Activated naive CD4-positive, alpha-beta T cell treated with anti-CD3 and anti-CD28 coated beads, Interleukin-2, amount 10 ng/mL, durations not matched to agents 7 days and 5 days (primary cell): ENCODE measurements at regions not wholly inside any gene's neighbourhood (a gene's known extent, or its start where the extent isn't known, plus 50 kb on each side); places are given as distances from the start of the nearest gene placed in this dataset.
"Not testable (repeated sequence)": the region's sequence is repeated elsewhere in the genome, so short reads cannot be mapped to it uniquely, and the experiment has no call there.

Experiments used
- CTCF ChIA-PET: fragments of 350-600 bp; sonication (Branson Sonifier 250); formaldehyde crosslinking; loops from one replicate; lab custom pipeline; 2021; ENCODE audit warnings: antibody characterized with exemption; lab: Charles Lee
- DNase-seq: peaks from one replicate; pipeline ENCODE4 v3.0.0-alpha.2; 2020
- H3K27ac Mint-ChIP-seq: one replicate; pipeline ENCODE4 v1.8.0; 2021; ENCODE audit warnings: mild to moderate bottlenecking, moderate library complexity, mixed read lengths
- H3K27me3 Mint-ChIP-seq: one replicate; pipeline ENCODE4 v1.8.0; 2021; ENCODE audit warnings: mild to moderate bottlenecking, mixed read lengths
- H3K36me3 Mint-ChIP-seq: one replicate; pipeline ENCODE4 v1.8.0; 2021; ENCODE audit warnings: mixed read lengths
- H3K4me1 Mint-ChIP-seq: one replicate; pipeline ENCODE4 v1.8.0; 2021; ENCODE audit warnings: mixed read lengths
- H3K4me3 Mint-ChIP-seq: one replicate; pipeline ENCODE4 v1.8.0; 2021; ENCODE audit warnings: mild to moderate bottlenecking, moderate library complexity, mixed read lengths
- H3K9me3 Mint-ChIP-seq: one replicate; pipeline ENCODE4 v1.8.0; 2021; ENCODE audit warnings: mixed read lengths

- H3K36me3 Mint-ChIP-seq = no peaks in the 10 kb centered on the region
- no peak overlapping the region for H3K4me3 Mint-ChIP-seq
- no peak for DNase-seq
- H3K27me3 Mint-ChIP-seq = no peaks in the 10 kb centered on the region
- H3K9me3 Mint-ChIP-seq = no peaks in the 10 kb centered on the region
- CTCF ChIA-PET = no interaction called here
- H3K4me1 Mint-ChIP-seq = no peaks in the 10 kb centered on the region
- no peak overlapping the region for H3K27ac Mint-ChIP-seq
Measured at GRCh38 chr9:7665874-7666273, 133.7 kb downstream of the DMAC1 start.

GRCh38 chr9:7659766-7660165 lies 139.8 kb downstream of the DMAC1 start:
- H3K36me3 Mint-ChIP-seq = no peaks in the 10 kb centered on the region
- CTCF ChIA-PET = interaction anchor here (2.1 kb wide), 1 partner anchor 89 kb away, joined by 12 read pairs; no protein-coding TSS in a partner anchor
- H3K4me3 Mint-ChIP-seq = no peak overlapping the region
- DNase-seq = no peak
- no peaks in the 10 kb centered on the region for H3K9me3 Mint-ChIP-seq
- no peak overlapping the region for H3K27ac Mint-ChIP-seq
- H3K4me1 Mint-ChIP-seq = no peaks in the 10 kb centered on the region
- no peaks in the 10 kb centered on the region for H3K27me3 Mint-ChIP-seq

DNA sequence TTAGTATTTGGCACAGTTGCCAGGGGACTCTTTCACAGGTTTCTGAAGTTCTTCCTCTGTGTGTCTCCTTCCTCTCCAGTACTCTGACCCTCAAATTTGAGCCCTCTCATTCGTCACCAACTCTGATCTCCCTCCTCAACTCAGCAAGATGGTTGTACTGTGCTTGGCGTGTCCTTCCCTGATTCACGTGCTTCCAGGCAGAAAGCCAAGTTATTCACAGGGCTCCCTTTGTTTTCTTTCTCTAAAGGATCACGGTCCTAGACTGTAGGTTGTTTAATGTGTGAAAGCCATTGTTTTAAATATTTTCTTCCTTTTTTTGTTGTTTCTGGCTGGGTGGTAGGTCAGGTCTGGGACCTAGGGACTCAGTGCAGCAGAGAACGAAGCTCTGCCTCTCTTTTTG lies 142.9 kb downstream of the DMAC1 start:
- Mint-ChIP-seq H3K27me3 (no peaks in the 10 kb centered on the region), H3K9me3 (no peaks in the 10 kb centered on the region), H3K4me3 (no peak overlapping the region), H3K27ac (no peak overlapping the region), H3K36me3 (no peaks in the 10 kb centered on the region), H3K4me1 (peaks cover 10% of the 10 kb centered on the region)
- DNase-seq = no peak
- CTCF ChIA-PET = interaction anchor here (2.0 to 2.1 kb wide), 2 partner anchors 86 to 604 kb away, joined by 5 to 7 read pairs; no protein-coding TSS in a partner anchor

DNA sequence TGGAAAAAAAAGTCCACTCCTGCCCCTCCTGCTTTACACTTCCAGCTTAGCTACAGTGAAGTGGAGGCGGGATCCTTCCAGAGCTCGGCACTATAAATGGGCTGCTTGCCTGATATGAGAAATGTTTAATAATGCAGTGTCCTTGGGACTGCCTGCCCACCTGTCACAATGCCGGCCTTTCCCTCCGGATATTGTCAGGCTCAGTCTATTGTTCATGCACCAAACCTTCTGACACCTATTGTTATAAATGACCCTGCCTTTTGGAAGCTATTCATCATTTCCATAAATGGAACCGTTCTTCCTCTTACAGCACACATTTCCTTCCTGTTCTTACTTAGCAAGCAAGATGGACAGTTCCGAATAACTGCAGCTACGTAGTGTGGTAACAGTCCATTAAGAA lies 146.3 kb downstream of the DMAC1 start:
- CTCF ChIA-PET = no interaction called here

GRCh38 chr9:7640231-7640630 lies 159.3 kb downstream of the DMAC1 start:
- H3K4me3 Mint-ChIP-seq = no peak overlapping the region
- no peaks in the 10 kb centered on the region for H3K4me1 Mint-ChIP-seq
- no peaks in the 10 kb centered on the region for H3K36me3 Mint-ChIP-seq
- peaks cover 8% of the 10 kb centered on the region for H3K27me3 Mint-ChIP-seq
- DNase-seq = no peak
- CTCF ChIA-PET = no interaction called here
- H3K27ac Mint-ChIP-seq = no peak overlapping the region
- H3K9me3 Mint-ChIP-seq = peaks cover 5% of the 10 kb centered on the region

More for the DNA sequence above, 146.3 kb downstream of the DMAC1 start:
- Mint-ChIP-seq H3K4me1 (peaks cover 10% of the 10 kb centered on the region), H3K36me3 (no peaks in the 10 kb centered on the region), H3K9me3 (no peaks in the 10 kb centered on the region), H3K4me3 (no peak overlapping the region), H3K27ac (no peak overlapping the region), H3K27me3 (no peaks in the 10 kb centered on the region)
- DNase-seq = no peak

- no peak overlapping the region for H3K4me3 Mint-ChIP-seq
- H3K4me1 Mint-ChIP-seq = no peaks in the 10 kb centered on the region
- H3K9me3 Mint-ChIP-seq = peaks cover 3% of the 10 kb centered on the region
- no peak overlapping the region for H3K27ac Mint-ChIP-seq
- CTCF ChIA-PET = no interaction called here
- peaks cover 8% of the 10 kb centered on the region for H3K27me3 Mint-ChIP-seq
- H3K36me3 Mint-ChIP-seq = no peaks in the 10 kb centered on the region
- no peak for DNase-seq
Measured at GRCh38 chr9:7639471-7639870, 160.1 kb downstream of the DMAC1 start.

GRCh38 chr9:7636838-7637467 lies 162.6 kb downstream of the DMAC1 start:
- CTCF ChIA-PET = no interaction called here

DNA sequence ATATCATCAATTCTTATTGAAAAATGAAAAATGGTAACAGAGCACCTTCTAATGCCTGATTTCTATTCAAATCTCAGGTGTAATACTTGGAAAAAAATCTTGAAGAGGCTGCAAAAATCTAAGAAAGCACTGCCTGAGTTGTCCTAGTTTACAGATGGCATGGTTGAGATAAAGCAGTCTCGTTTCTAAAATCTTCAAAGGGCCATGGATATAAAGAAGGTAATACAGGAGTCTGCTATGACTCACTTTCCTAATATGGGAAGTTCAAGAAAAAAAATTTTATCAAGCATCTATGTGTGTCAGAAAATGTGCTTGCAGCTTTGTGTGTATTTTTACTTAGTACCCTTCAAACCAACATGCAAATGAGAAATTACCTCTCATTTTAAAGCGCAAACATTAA lies 163.3 kb downstream of the DMAC1 start:
- H3K36me3 Mint-ChIP-seq = peaks cover 3% of the 10 kb centered on the region
- peaks cover 8% of the 10 kb centered on the region for H3K27me3 Mint-ChIP-seq
- no peak overlapping the region for H3K4me3 Mint-ChIP-seq
- no peak for DNase-seq
- H3K27ac Mint-ChIP-seq = no peak overlapping the region
- H3K4me1 Mint-ChIP-seq = no peaks in the 10 kb centered on the region
- peaks cover 10% of the 10 kb centered on the region for H3K9me3 Mint-ChIP-seq
- CTCF ChIA-PET = no interaction called here

More at GRCh38 chr9:7636838-7637467, 162.6 kb downstream of the DMAC1 start:
- Mint-ChIP-seq H3K27me3 (peaks cover 8% of the 10 kb centered on the region), H3K4me3 (no peak overlapping the region), H3K27ac (no peak overlapping the region), H3K9me3 (peaks cover 5% of the 10 kb centered on the region), H3K36me3 (peaks cover 3% of the 10 kb centered on the region), H3K4me1 (no peaks in the 10 kb centered on the region)
- DNase-seq = no peak

DNA sequence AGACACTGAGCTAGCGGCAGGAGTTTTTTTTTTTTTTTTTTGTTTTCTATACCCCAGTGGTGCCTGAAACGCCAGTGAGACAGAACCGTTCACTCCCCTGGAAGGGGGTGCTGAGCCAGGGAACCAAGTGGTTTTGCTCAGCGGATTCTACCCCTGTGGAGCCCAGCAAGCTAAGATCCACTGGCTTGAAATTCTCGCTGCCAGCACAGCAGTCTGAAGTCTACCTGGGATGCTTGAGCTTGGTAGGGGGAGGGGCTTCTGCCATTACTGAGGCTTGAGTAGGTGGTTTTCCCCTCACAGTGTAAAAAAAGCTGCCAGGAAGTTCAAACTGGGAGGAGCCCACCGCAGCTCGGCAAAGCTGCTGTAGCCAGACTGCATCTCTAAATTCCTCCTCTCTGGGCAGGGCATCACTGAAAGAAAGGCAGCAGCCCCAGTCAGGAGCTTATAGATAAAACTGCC lies 173.0 kb downstream of the DMAC1 start:
- peaks cover 53% of the 10 kb centered on the region for H3K9me3 Mint-ChIP-seq
- CTCF ChIA-PET = interaction anchor here (0.7 kb wide), 1 partner anchor 57 kb away, joined by 3 read pairs; no protein-coding TSS in a partner anchor
- peaks cover 47% of the 10 kb centered on the region for H3K36me3 Mint-ChIP-seq

DNA sequence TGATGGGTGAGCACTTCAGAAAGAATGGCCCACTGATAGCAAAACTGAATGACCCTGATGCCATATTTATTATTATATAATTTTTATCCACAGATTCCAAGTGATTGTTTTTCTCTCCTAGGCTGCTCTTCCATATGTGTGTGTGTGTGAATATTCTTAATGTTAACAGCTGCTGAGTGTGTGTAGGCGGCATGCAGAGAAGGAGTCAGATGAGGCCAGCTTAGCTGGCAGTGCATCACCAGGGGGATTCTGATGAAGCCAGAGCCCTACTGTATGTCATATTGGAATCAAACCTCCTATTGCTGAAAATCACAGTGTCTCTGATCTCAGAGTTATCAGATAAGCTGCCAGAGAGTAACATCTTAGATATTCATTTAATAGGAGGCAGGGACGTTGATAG lies 177.1 kb downstream of the DMAC1 start:
- H3K4me3 Mint-ChIP-seq = no peak overlapping the region
- H3K4me1 Mint-ChIP-seq = peaks cover 23% of the 10 kb centered on the region
- H3K36me3 Mint-ChIP-seq = peaks cover 18% of the 10 kb centered on the region
- CTCF ChIA-PET = no interaction called here
- DNase-seq = no peak
- H3K9me3 Mint-ChIP-seq = peaks cover 20% of the 10 kb centered on the region
- no peaks in the 10 kb centered on the region for H3K27me3 Mint-ChIP-seq
- no peak overlapping the region for H3K27ac Mint-ChIP-seq

More for the DNA sequence above, 173.0 kb downstream of the DMAC1 start:
- peak overlapping the region; percentile 32 for H3K4me3 Mint-ChIP-seq
- peaks cover 32% of the 10 kb centered on the region for H3K4me1 Mint-ChIP-seq
- peak; percentile 84 for DNase-seq
- peak overlapping the region; percentile 87 for H3K27ac Mint-ChIP-seq
- H3K27me3 Mint-ChIP-seq = not testable (repeated sequence)

DNA sequence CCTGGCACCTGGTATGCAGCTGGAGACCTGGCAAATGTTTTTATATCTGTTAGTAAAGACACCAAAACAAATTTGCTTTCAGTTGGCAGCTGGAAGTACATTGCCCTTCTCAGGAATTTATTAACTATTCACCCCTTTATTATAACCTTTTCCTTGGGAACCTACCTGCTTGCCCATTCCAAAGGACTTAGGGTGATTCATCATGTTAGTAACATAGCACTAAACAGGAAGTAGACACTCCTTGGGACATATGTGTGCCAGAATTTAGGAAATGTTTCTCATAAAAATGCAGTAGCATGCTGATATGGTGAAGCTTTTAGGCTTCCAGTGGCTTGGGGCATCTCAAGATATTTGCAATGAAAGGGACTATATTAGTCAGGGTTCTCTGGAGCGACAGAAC lies 184.2 kb downstream of the DMAC1 start:
- Mint-ChIP-seq H3K4me1 (peaks cover 44% of the 10 kb centered on the region), H3K27me3 (no peaks in the 10 kb centered on the region), H3K9me3 (peaks cover 7% of the 10 kb centered on the region), H3K4me3 (no peak overlapping the region), H3K27ac (no peak overlapping the region), H3K36me3 (peaks cover 5% of the 10 kb centered on the region)
- CTCF ChIA-PET = interaction anchor here (1.5 kb wide), 1 partner anchor 45 kb away, joined by 6 read pairs; no protein-coding TSS in a partner anchor
- no peak for DNase-seq

GRCh38 chr9:7613931-7614330 lies 185.6 kb downstream of the DMAC1 start:
- H3K27ac Mint-ChIP-seq = peak overlapping the region; percentile 71

GRCh38 chr9:7608261-7608660 lies 191.3 kb downstream of the DMAC1 start:
- Mint-ChIP-seq H3K36me3 (peaks cover 5% of the 10 kb centered on the region), H3K4me3 (no peak overlapping the region), H3K9me3 (peaks cover 7% of the 10 kb centered on the region), H3K27ac (no peak overlapping the region), H3K27me3 (no peaks in the 10 kb centered on the region), H3K4me1 (peaks cover 10% of the 10 kb centered on the region)
- CTCF ChIA-PET = no interaction called here
- DNase-seq = no peak

More at GRCh38 chr9:7613931-7614330, 185.6 kb downstream of the DMAC1 start:
- CTCF ChIA-PET = interaction anchor here (1.2 to 1.5 kb wide), 3 partner anchors 40 to 44 kb away, joined by 3 to 6 read pairs (median 5); no protein-coding TSS in a partner anchor
- Mint-ChIP-seq H3K4me3 (peak overlapping the region; percentile 37), H3K4me1 (peaks cover 44% of the 10 kb centered on the region), H3K27me3 (no peaks in the 10 kb centered on the region), H3K9me3 (peaks cover 7% of the 10 kb centered on the region), H3K36me3 (peaks cover 5% of the 10 kb centered on the region)
- DNase-seq = peak; percentile 25

DNA sequence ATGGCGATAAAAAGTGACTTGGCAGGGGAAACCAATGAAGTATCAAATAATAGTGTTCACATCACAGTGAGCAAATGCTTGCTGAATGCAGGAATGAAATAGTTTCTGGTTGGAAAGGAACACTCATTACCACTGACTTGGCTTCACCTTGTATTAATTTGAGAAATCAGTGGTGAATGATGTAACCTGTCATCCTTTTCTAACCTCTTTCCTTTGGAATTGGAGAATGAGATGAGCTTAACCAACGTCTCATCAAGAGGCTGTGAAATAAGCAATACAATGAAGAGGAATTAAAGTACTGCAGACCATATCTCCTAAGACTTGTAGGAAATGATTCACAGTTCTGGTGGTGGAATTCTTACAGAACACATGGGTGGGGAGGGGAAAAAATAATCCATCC lies 192.2 kb downstream of the DMAC1 start:
- H3K36me3 Mint-ChIP-seq = peaks cover 5% of the 10 kb centered on the region
- no peak overlapping the region for H3K27ac Mint-ChIP-seq
- H3K9me3 Mint-ChIP-seq = peaks cover 7% of the 10 kb centered on the region
- CTCF ChIA-PET = no interaction called here
- H3K4me1 Mint-ChIP-seq = peaks cover 4% of the 10 kb centered on the region
- DNase-seq = no peak
- no peak overlapping the region for H3K4me3 Mint-ChIP-seq
- H3K27me3 Mint-ChIP-seq = peaks cover 2% of the 10 kb centered on the region

DNA sequence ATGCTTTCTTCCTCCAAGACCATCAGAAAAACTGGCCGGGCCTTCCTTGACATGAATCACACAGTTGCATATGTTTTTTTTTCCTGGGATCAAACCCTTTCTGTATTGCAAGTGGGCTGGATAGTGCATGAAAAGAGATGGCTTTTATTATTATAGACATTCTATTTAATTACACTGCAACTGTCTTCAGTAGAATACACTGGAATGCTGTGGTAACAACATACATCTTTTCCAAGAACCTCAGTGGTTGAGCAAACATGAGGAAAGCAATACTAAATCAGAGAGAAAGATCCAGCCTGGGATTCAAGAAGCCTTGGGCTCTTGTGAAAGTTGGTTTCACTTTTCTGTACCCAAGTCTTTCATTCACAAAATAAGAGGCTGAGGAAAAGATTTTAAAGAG lies 193.0 kb downstream of the DMAC1 start:
- no peak overlapping the region for H3K4me3 Mint-ChIP-seq
- no peak for DNase-seq
- peaks cover 4% of the 10 kb centered on the region for H3K4me1 Mint-ChIP-seq
- peaks cover 5% of the 10 kb centered on the region for H3K9me3 Mint-ChIP-seq
- no peaks in the 10 kb centered on the region for H3K36me3 Mint-ChIP-seq
- peaks cover 4% of the 10 kb centered on the region for H3K27me3 Mint-ChIP-seq
- H3K27ac Mint-ChIP-seq = no peak overlapping the region
- CTCF ChIA-PET = no interaction called here
